Stimulated activated naive CD8-positive, alpha-beta T cell treated with anti-CD3 and anti-CD28 coated beads, Interleukin-15, amount 100 ng/mL, for 72 hours (primary cell): ENCODE measurements at regions not wholly inside any gene's neighbourhood (a gene's known extent, or its start where the extent isn't known, plus 50 kb on each side); places are given as distances from the start of the nearest gene placed in this dataset.

Experiments
- ATAC-seq: fragments of 150-1000 bp; cut with Tn5 transposase; 2 replicates; pipeline ENCODE4 v1.10.0; 2021; ENCODE audit warnings: mild to moderate bottlenecking, moderate library complexity
- DNase-seq, 2 donors: peaks; one replicate each; pipeline ENCODE4 v3.0.0; 2021 to 2022
- H3K27ac Mint-ChIP-seq, 2 donors: one replicate each; pipeline ENCODE4 v1.8.0; 2022; ENCODE audit warnings: mild to moderate bottlenecking in 2 of 2, mixed read lengths in 2 of 2, moderate library complexity in 2 of 2
- H3K27me3 Mint-ChIP-seq: one replicate; pipeline ENCODE4 v1.8.0; 2022; ENCODE audit warnings: mixed read lengths
- H3K4me1 Mint-ChIP-seq: one replicate; pipeline ENCODE4 v1.8.0; 2022; ENCODE audit warnings: mild to moderate bottlenecking, mixed read lengths
- H3K4me3 Mint-ChIP-seq, 2 donors: one replicate each; pipeline ENCODE4 v1.8.0; 2022; ENCODE audit warnings: mild to moderate bottlenecking in 2 of 2, mixed read lengths in 2 of 2, moderate library complexity in 1 of 2
- H3K9me3 Mint-ChIP-seq, 2 donors: one replicate each; pipeline ENCODE4 v1.8.0; 2022; ENCODE audit warnings: mixed read lengths in 2 of 2

DNA sequence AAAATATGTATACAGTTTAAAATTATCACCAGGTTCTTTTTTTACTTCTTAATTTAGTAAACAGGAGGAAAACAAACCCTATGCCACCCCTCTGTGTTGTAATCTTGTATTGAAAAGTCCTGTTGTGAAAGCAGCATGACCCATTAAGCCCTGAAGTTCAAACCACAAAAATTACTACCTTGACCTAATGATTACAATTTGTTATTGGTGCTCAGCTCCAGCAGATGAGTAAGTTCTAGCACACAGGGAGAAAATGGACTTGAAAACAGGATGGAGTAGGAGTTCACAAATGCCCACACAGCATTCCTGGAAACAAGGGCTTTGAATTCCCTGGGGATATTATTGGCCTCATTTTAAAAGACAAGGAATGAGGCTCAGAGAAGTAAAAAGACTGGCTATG lies 505.8 kb upstream of the ERCC4 start:
- DNase-seq (no peak), ATAC-seq (no peak)
- Mint-ChIP-seq H3K4me3 (no peak overlapping the region), H3K27me3 (no peaks in the 10 kb centered on the region), H3K9me3 (no peaks in the 10 kb centered on the region), H3K4me1 (no peaks in the 10 kb centered on the region), H3K27ac (no peak overlapping the region)

DNA sequence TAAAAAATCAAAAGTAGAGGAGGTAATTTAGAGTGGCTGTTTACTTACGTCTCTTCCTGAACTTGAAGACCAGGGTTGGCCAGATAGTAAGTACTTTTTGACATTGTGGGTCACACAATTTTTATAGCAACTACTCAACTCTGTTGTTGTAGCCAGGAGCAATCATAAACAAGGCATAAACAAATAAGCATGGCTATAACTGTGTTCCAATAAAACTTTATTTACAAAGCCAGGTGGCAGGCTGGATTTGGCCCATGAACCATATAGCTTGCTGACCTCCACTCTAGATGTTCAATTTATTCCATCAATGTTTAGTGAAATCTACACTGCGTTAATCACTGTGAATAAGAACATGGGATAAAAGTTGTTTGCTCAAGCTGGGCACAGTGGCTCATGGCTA lies 500.4 kb upstream of the ERCC4 start:
- H3K4me1 Mint-ChIP-seq: no peaks in the 10 kb centered on the region
- H3K27ac Mint-ChIP-seq: no peak overlapping the region
- no peak for ATAC-seq
- DNase-seq: no peak
- H3K9me3 Mint-ChIP-seq: peaks cover 0 to 10% of the 10 kb centered on the region in 2 donors
- H3K27me3 Mint-ChIP-seq: peaks cover 13% of the 10 kb centered on the region
- no peak overlapping the region for H3K4me3 Mint-ChIP-seq

DNA sequence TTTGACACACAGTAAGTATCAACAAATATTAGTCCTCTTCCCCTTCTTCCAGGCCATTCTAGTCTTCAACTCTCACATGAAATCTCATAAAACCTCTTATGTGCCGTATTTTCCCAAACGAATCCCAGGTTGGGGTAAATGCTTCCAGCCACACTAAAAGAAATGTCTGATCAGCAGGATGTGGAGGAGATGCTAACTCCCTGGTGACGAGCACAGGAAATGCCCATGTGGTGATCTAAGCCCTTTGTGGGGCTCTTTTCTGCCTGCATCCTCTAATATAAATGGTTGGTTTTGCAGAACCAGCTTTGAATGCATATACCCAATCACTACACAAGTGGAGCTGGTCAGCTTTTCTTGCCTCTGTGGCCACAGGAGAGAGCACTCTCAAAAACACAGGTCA lies 498.2 kb upstream of the ERCC4 start:
- DNase-seq (no peak), ATAC-seq (no peak)
- Mint-ChIP-seq H3K9me3 (peaks cover 0 to 10% of the 10 kb centered on the region in 2 donors), H3K27ac (no peak overlapping the region), H3K4me1 (no peaks in the 10 kb centered on the region), H3K4me3 (no peak overlapping the region), H3K27me3 (peaks cover 13% of the 10 kb centered on the region)

DNA sequence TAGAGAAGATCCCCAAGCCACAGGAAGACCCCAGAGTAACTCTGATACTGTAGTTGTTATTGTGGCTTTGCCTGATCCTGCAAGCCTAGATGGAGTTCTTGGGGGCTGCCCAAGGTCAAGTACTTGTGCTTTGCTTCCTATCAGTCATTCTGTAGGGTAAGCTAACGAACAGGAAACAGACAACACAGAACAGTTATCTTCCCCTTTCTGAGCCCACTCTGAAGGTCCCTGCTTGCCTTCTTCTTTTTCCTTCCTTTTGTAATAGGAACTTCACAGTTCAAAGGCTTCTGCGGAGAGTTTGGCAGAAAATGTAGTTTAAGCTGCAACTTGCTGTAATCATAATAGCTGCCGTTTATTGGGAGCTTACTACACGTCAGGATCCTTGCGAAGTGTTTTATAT lies 494.1 kb upstream of the ERCC4 start:
- Mint-ChIP-seq H3K4me1 (no peaks in the 10 kb centered on the region), H3K9me3 (peaks cover 0 to 10% of the 10 kb centered on the region in 2 donors), H3K27me3 (peaks cover 13% of the 10 kb centered on the region), H3K27ac (no peak overlapping the region), H3K4me3 (no peak overlapping the region)
- ATAC-seq: no peak
- no peak for DNase-seq

DNA sequence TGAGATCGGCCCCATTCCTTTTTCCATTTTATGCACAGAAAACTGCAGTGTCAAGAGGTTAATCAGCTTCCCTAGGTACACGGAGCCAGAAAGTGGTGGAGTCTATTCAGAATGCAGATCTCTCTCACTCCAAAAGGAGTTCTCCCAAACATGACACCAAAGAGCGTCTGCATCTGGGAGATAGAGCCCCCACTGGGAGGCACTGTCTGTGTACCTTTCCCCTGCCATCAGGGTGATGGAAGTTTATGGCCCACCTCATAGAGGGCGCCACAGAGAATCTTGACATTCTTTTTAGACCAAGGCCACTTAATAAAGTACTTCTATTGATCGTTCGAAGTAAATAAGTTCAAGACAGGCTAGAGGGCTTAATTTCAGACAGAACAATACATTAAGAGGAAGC lies 493.7 kb upstream of the ERCC4 start:
- DNase-seq (no peak), ATAC-seq (no peak)
- Mint-ChIP-seq H3K9me3 (peaks cover 0 to 10% of the 10 kb centered on the region in 2 donors), H3K4me1 (no peaks in the 10 kb centered on the region), H3K4me3 (no peak overlapping the region), H3K27ac (no peak overlapping the region), H3K27me3 (peaks cover 13% of the 10 kb centered on the region)

DNA sequence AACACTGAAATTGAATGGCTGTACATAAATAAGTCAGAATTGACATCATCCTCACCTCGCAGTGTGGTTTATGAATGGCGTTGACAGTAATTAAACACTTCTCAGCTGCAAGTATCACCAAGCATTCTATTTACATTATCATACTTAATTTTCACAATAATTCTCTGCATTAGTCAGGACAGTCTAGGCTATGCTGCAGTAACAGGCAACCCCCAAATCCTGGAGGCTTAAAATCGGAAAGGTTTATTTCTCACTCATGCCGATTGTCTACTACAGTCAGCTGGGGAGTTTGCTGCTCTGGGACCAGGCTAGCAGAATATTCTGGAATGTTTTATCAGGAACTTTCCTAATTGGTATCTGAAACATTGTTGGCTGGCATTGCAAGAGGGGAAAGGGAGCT lies 493.2 kb upstream of the ERCC4 start:
- Mint-ChIP-seq H3K27ac (no peak overlapping the region), H3K27me3 (peaks cover 13% of the 10 kb centered on the region), H3K9me3 (peaks cover 0 to 10% of the 10 kb centered on the region in 2 donors), H3K4me1 (no peaks in the 10 kb centered on the region), H3K4me3 (no peak overlapping the region)
- DNase-seq (no peak), ATAC-seq (no peak)

DNA sequence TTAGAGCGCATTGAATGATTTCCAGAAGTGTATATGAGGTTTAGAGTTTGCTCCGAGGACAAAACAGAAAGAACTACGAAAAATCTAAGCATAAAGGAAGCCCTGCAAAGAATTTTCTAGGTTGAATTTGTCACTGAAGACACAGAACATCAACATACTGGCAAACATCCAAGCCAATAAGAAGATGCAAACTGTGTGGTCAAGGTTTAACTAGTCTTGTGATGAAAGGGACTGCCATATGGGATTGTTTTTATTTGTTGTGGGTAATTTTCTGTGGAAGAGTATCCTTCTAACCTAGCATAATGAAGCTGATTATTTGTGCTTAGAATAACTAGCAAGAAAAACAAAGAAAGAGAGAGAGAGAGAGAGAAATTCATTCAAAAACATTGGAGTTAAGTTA lies 492.0 kb upstream of the ERCC4 start:
- Mint-ChIP-seq H3K27ac (no peak overlapping the region), H3K9me3 (peaks cover 0 to 10% of the 10 kb centered on the region in 2 donors), H3K27me3 (peaks cover 13% of the 10 kb centered on the region), H3K4me3 (no peak overlapping the region), H3K4me1 (no peaks in the 10 kb centered on the region)
- DNase-seq: no peak
- ATAC-seq: no peak

DNA sequence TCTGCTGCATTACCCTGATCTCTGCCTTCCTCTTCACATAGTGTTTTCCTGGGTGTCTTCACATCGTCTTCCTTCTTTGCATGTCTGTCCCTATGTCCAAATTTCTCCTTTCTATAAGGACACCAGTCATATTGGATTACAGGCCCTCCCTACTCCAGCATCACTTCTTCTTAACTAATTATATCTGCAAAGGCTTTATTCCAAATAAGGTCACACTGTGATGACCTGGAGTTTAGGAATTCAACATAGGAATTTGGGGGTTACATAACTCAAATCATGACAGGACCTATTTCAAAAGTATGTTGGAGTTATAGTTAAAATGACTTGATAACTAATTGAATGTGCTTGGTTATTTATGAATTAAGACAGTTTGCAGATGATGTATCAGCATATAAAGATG lies 490.5 kb upstream of the ERCC4 start:
- no peaks in the 10 kb centered on the region for H3K27me3 Mint-ChIP-seq
- ATAC-seq: no peak
- no peak overlapping the region for H3K4me3 Mint-ChIP-seq
- no peak overlapping the region for H3K27ac Mint-ChIP-seq
- DNase-seq: no peak
- no peaks in the 10 kb centered on the region for H3K9me3 Mint-ChIP-seq
- H3K4me1 Mint-ChIP-seq: no peaks in the 10 kb centered on the region

DNA sequence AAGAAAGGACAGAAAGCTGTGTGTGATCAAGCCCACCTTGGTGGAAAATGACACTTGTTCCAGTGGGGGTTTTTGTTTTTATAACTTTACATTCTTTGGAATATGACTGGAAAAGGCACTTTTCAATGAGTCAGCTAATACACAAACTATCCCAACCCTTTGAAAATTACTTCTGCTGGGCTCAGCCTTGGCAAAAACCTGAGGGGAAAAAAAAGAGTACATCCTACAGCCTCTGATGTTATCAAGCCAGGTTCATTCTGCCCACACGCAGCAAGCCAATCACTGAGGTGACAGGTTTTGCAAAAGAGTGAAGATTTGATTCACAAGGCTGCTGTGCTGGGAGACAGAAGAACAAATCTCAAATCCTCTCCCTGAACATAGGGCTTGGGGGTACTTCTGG lies 484.5 kb upstream of the ERCC4 start:
- ATAC-seq: no peak
- H3K4me3 Mint-ChIP-seq: no peak overlapping the region
- no peaks in the 10 kb centered on the region for H3K27me3 Mint-ChIP-seq
- H3K4me1 Mint-ChIP-seq: no peaks in the 10 kb centered on the region
- no peak overlapping the region for H3K27ac Mint-ChIP-seq
- no peak for DNase-seq
- no peaks in the 10 kb centered on the region for H3K9me3 Mint-ChIP-seq

DNA sequence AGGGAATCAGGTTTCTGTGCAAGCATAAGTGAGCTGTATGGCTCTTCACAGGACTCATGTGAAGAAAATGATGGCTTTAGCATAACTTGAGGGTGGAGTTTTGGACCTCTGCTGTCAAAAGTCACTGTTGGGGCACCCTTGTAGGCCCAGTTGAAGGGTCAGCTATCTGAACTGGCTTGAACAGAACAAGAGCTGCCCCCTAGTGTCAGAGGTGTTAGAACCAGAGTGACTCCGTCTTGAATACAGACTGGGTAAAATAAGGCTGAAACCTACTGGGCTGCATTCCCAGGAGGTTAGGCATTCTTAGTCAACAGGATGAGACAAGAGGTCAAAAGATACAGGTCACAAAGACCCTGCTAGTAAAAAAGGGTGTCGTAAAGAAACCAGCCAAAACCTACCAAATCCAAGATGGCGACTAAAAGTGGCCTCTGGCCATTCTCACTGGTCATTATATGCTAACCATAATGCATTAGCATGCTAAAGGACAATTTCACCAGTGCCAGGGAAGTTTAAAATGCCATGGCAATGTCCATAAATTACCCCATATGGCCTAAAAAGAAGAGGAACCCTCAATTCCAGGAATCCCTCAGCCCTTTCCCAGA lies 484.0 kb upstream of the ERCC4 start:
- no peaks in the 10 kb centered on the region for H3K27me3 Mint-ChIP-seq
- H3K4me3 Mint-ChIP-seq: no peak overlapping the region

DNA sequence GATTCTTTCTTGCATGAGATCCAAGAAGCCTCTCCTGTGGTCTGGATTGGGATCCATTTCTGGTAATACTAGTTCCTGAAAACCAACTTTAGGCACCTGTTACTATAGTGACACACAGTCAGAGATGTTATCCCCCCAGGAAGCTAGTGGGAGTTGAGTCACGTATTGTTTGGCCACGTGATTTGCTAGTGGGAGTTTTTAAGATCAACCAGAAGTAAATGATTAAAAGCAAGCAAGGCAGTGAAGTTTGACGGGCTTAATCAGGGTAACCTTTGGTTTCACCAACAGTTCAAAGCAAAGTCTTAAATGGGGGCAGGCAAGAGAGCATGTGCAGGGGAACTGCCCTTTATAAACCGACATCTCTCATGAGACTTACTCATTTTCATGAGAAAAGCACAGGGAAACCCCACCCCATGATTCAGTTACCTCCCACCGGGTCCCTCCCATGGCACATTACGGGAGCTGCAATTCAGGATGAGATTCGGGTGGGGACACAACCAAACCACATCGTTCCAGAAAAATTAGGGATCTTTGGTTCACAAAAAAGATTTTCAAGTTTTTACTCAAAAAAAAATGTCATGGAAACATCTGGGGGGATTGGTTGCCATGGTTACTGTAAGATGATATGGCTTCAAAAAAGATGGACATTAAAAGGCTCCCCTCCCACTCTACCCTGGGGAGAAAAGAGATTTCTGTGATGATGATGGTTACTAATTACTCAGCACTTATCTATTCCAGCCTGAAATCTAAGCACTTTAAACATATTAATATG lies 483.1 kb upstream of the ERCC4 start:
- no peaks in the 10 kb centered on the region for H3K9me3 Mint-ChIP-seq
- H3K27me3 Mint-ChIP-seq: no peaks in the 10 kb centered on the region
- H3K4me3 Mint-ChIP-seq: no peak overlapping the region
- DNase-seq (no peak), ATAC-seq (no peak)
- no peaks in the 10 kb centered on the region for H3K4me1 Mint-ChIP-seq
- H3K27ac Mint-ChIP-seq: no peak overlapping the region

More for the DNA sequence above, 484.0 kb upstream of the ERCC4 start:
- DNase-seq (no peak), ATAC-seq (no peak)
- H3K27ac Mint-ChIP-seq: no peak overlapping the region
- H3K4me1 Mint-ChIP-seq: no peaks in the 10 kb centered on the region
- no peaks in the 10 kb centered on the region for H3K9me3 Mint-ChIP-seq

DNA sequence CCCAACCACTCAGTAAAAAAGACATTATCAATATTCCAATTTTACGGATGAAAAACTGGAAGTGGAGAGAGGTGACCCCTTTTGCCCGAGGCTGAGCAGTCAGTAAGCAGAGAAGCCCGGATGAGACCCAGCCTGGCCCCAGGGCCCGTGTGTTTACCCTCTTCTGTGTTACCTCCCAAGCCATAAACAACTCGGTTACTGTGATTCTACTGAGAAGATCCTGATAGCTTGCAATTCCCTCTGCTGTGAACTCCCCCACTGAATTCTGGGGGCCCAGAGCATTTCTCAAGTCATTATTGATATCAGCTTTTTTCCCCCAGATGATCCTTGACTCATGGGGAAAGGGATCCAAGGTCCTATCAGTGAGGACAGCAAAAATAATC lies 482.6 kb upstream of the ERCC4 start:
- no peak overlapping the region for H3K4me3 Mint-ChIP-seq
- DNase-seq (no peak), ATAC-seq (no peak)
- no peaks in the 10 kb centered on the region for H3K9me3 Mint-ChIP-seq
- no peak overlapping the region for H3K27ac Mint-ChIP-seq
- H3K27me3 Mint-ChIP-seq: no peaks in the 10 kb centered on the region
- H3K4me1 Mint-ChIP-seq: no peaks in the 10 kb centered on the region

DNA sequence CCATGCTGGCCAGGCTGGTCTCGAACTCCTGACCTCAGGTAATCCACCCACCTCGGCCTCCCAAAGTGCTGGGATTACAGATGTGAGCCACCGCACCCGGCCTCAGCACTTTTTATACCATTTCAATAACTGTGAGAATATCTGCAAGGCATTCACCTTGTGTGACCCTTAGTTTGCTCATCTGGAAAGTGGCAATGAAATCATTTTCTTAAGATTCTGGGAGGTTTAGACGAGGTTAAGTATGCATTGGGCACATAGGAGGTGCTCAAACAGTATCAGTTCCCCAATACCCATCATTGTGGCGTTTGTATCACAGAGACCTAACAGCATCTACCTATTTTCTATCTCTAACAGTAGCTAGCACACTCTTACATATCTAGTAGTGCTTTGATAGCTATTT lies 481.9 kb upstream of the ERCC4 start:
- Mint-ChIP-seq H3K4me3 (no peak overlapping the region), H3K27me3 (no peaks in the 10 kb centered on the region), H3K27ac (no peak overlapping the region), H3K4me1 (no peaks in the 10 kb centered on the region), H3K9me3 (no peaks in the 10 kb centered on the region)
- ATAC-seq: no peak
- no peak for DNase-seq

DNA sequence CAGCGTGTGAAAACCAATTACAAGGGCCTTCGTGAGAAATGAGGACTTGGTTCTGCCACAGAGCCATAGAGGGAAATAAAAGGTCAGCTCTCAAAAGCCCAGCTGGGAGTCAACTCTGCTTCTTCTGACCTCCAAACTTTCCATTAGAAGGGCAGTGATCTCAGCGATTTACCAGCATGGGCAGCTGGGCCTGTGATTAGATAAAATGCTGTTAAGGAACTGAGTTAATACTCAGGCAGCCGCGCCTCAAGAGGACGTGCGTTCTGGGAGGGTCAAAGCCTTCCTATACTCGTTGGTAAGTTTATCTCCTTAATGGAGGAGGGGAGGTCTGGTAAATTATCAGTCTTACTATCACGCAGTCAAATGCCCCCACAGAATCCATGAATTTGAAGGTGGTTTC lies 480.2 kb upstream of the ERCC4 start:
- Mint-ChIP-seq H3K27me3 (no peaks in the 10 kb centered on the region), H3K27ac (no peak overlapping the region), H3K4me3 (no peak overlapping the region), H3K4me1 (no peaks in the 10 kb centered on the region), H3K9me3 (no peaks in the 10 kb centered on the region)
- DNase-seq (no peak), ATAC-seq (no peak)

DNA sequence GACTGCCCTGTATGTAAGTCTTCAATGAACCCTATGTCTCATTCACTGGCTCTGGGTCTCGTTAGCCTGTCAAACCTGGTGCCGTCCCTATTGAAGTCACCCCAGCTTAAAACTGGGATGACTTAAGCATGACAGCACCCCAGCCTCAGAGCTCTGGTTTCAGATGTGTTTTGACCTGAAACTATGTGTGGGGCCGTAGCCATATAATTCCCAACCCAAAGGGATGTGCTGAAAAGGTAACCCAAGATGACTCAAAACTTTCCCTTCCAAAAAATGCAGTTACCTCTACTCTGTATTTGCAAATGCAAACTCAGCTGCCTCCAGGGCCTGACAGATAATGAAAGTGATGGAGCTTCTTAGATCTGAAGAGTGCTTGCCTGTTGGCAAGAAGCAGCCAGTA lies 478.3 kb upstream of the ERCC4 start:
- Mint-ChIP-seq H3K4me1 (no peaks in the 10 kb centered on the region), H3K27ac (no peak overlapping the region), H3K27me3 (no peaks in the 10 kb centered on the region), H3K4me3 (no peak overlapping the region), H3K9me3 (no peaks in the 10 kb centered on the region)
- ATAC-seq (no peak), DNase-seq (no peak)

DNA sequence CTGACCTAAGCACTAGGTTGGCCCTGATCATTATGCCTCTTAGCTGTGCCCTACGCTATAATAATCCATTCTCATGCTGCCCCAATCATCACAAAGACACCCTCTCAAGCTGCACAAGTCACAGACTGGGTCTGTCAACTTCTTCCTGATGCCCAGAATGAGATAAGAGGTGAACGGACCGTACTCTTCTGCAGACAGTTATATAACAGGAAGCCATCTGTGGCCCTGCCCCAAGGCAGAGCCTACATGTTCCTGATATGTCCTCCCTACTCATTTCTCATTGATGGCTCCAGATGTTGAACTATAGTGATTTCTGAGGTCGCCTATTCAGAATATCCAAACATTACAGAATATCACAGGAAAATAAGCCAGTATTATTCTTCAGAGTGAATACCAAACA lies 471.6 kb upstream of the ERCC4 start:
- Mint-ChIP-seq H3K4me3 (no peak overlapping the region), H3K27me3 (no peaks in the 10 kb centered on the region), H3K27ac (no peak overlapping the region), H3K4me1 (no peaks in the 10 kb centered on the region), H3K9me3 (no peaks in the 10 kb centered on the region)
- ATAC-seq: no peak
- DNase-seq: no peak

DNA sequence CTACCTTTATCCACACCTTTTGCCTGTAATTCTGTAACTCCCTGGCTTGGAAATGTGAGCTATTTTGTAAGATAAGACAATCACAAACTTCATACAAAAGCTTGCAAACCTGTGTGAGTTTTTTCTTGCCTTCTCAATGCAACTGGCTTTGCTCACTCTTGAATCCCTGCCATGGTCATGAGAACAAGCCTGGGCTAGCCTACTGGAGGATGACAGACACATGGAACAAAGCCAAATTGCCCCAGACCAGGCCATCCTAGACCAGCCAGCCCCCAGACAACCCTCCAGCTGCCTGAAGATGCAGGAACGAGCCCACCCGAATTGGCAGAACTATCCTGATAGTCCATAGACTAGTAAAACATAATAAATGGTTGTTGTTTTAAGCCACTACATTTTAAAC lies 466.6 kb upstream of the ERCC4 start:
- no peak overlapping the region for H3K27ac Mint-ChIP-seq
- no peak for ATAC-seq
- no peak for DNase-seq
- no peaks in the 10 kb centered on the region for H3K4me1 Mint-ChIP-seq
- no peaks in the 10 kb centered on the region for H3K9me3 Mint-ChIP-seq
- H3K27me3 Mint-ChIP-seq: peaks cover 5% of the 10 kb centered on the region
- no peak overlapping the region for H3K4me3 Mint-ChIP-seq
